MG63 (cell line): ENCODE measurements at regions not wholly inside any gene's neighbourhood (a gene's known extent, or its start where the extent isn't known, plus 50 kb on each side); places are given as distances from the start of the nearest gene placed in this dataset.

ENCODE experiments used
- DNase-seq: peaks from one replicate; pipeline ENCODE4 v3.0.0-alpha.2; 2020
- H3K27me3 ChIP-seq: fragments of 250-450 bp; sonication (Bioruptor Pico); 2 replicates; pipeline ENCODE4 v1.5.1; 2020; ENCODE audit warnings: mild to moderate bottlenecking, moderate library complexity
- H3K36me3 ChIP-seq: fragments of 250-450 bp; sonication (Bioruptor Pico); 2 replicates; pipeline ENCODE4 v1.5.1; 2020; ENCODE audit warnings: mild to moderate bottlenecking, moderate library complexity
- H3K4me3 ChIP-seq: fragments of 250-450 bp; sonication (Bioruptor Pico); 2 replicates; pipeline ENCODE4 v1.5.1; 2020; ENCODE audit warnings: mild to moderate bottlenecking, moderate library complexity
- H3K9me3 ChIP-seq: fragments of 250-450 bp; sonication (Bioruptor Pico); 2 replicates; pipeline ENCODE4 v1.5.1; 2020; ENCODE audit warnings: mild to moderate bottlenecking, moderate library complexity

DNA sequence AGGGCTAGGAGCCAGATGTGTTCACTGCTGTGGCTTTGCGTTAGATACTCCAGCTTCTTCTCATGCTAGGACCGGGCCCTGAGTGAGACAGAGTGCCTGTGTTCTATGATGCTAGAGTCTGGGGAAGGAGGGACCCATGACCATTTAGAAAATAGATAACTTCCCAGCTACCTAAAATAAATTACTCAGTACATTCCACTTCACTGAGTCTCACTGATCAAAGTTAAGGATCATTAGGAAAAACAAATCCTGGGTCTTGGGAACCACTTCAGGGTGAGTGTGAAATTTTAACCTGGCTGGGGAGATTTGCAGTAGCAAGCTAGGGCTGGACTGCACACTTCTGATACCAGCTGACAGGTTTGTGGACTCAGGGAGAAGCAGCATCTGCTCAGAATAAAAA lies 138.1 kb downstream of the EMX2 start:
- Histone ChIP-seq H3K4me3 (no peak overlapping the region), H3K36me3 (no peaks in the 10 kb centered on the region), H3K9me3 (no peaks in the 10 kb centered on the region), H3K27me3 (no peaks in the 10 kb centered on the region)
- DNase-seq: no peak

GRCh38 chr10:117681104-117681503 lies 138.6 kb downstream of the EMX2 start:
- H3K27me3 ChIP-seq: no peaks in the 10 kb centered on the region

GRCh38 chr10:117684046-117684610 lies 141.6 kb downstream of the EMX2 start:
- H3K9me3 ChIP-seq: no peaks in the 10 kb centered on the region
- no peak overlapping the region for H3K4me3 ChIP-seq
- no peaks in the 10 kb centered on the region for H3K27me3 ChIP-seq
- DNase-seq: no peak
- H3K36me3 ChIP-seq: no peaks in the 10 kb centered on the region

More at GRCh38 chr10:117681104-117681503, 138.6 kb downstream of the EMX2 start:
- no peak for DNase-seq
- no peak overlapping the region for H3K4me3 ChIP-seq
- H3K9me3 ChIP-seq: no peaks in the 10 kb centered on the region
- H3K36me3 ChIP-seq: no peaks in the 10 kb centered on the region

DNA sequence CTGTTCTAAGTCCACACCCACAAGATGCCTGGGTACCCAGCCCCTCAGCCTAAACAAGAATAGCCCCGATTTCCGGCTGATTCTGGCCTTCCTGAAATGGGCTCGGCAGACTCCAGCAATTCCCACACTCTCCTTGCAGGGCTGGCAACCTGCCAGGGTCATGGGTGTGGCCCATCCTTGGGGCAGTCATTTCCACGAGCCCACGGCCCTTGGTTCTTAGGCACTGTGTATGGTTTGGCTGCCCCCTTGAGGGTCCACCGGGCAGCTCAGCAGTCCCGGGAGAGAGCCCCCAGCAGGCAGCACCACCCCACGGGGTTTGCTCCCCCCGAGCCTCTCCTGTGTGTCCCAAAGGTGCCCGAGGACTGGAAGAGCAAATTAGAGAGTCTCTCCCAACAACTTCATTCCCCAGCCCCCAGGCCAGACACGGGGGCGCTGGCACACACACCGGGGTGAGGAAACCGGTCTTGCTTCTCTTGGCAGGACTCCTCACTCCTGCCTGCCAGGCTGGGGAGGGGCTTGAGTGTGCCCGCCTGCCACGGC lies 142.2 kb downstream of the EMX2 start:
- peak; percentile 57 for DNase-seq
- H3K27me3 ChIP-seq: no peaks in the 10 kb centered on the region
- no peak overlapping the region for H3K4me3 ChIP-seq
- no peaks in the 10 kb centered on the region for H3K36me3 ChIP-seq
- no peaks in the 10 kb centered on the region for H3K9me3 ChIP-seq

DNA sequence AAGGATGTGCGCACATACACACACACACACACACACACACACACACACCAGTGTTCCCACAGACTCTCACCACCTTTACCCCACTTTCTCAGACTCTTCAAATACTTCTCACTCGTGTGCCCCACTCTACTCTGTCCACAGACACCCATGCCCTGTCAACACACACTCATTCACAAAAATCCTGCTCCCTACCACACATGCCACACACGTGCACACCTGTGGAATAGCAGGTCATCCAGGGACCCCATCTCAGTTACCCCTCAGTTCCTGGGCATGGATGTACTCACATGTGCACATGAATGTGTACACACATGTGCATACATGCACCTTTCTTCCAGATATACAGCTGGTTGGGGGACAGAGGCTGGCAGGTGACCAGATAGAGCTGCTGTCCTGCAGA lies 142.9 kb downstream of the EMX2 start:
- no peak for DNase-seq
- Histone ChIP-seq H3K36me3 (no peaks in the 10 kb centered on the region), H3K27me3 (no peaks in the 10 kb centered on the region), H3K4me3 (no peak overlapping the region), H3K9me3 (no peaks in the 10 kb centered on the region)

- no peak for DNase-seq
- no peak overlapping the region for H3K4me3 ChIP-seq
- no peaks in the 10 kb centered on the region for H3K27me3 ChIP-seq
- H3K36me3 ChIP-seq: no peaks in the 10 kb centered on the region
- no peaks in the 10 kb centered on the region for H3K9me3 ChIP-seq
These were observed 144.1 kb downstream of the EMX2 start for GRCh38 chr10:117686606-117687005.

- Histone ChIP-seq H3K9me3 (no peaks in the 10 kb centered on the region), H3K4me3 (no peak overlapping the region), H3K27me3 (no peaks in the 10 kb centered on the region), H3K36me3 (no peaks in the 10 kb centered on the region)
- no peak for DNase-seq
These were observed 145.8 kb downstream of the EMX2 start for GRCh38 chr10:117688358-117688757.

DNA sequence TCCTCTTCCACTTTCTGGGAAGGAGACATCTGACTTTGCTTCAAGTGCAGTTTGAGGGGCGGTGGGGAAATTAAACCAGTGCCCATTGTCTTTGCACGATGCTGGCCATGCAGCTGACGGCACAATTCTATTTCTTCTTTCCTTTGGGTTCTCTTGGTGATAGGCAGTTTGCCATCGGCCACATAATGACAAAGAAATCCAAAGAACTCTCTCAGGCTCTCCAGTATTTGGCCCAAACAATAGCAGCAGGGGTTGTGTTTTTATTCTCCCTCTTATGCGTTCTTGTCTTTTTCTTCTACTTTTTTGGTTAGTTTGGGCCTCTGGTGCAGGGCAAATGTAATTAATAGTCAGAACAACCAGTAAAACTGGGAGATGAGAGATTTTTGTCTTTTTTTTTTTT lies 147.0 kb downstream of the EMX2 start:
- Histone ChIP-seq H3K9me3 (no peaks in the 10 kb centered on the region), H3K27me3 (no peaks in the 10 kb centered on the region), H3K36me3 (no peaks in the 10 kb centered on the region), H3K4me3 (no peak overlapping the region)
- no peak for DNase-seq

DNA sequence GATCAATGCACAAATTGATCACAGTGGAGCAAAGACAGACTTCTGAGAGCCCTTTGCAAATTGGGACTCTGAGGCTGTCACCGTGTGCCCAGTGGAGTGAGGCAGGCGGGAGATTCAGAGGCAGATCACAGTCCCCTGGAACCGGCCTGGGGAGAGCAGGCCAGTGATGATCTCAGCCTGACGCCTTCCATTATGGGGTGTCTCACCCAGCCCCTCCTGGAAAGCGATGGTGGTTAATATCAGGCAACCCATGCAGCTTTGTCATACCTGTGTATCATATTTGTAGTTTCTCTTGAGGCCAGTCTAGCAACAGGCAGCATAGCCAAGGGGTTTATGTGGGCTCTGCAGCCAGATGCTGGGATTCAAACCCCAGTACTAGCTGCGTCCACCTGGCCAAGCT lies 147.8 kb downstream of the EMX2 start:
- H3K9me3 ChIP-seq: no peaks in the 10 kb centered on the region
- no peak overlapping the region for H3K4me3 ChIP-seq
- no peaks in the 10 kb centered on the region for H3K27me3 ChIP-seq
- DNase-seq: no peak
- H3K36me3 ChIP-seq: no peaks in the 10 kb centered on the region

- H3K9me3 ChIP-seq: no peaks in the 10 kb centered on the region
- H3K27me3 ChIP-seq: no peaks in the 10 kb centered on the region
- no peaks in the 10 kb centered on the region for H3K36me3 ChIP-seq
- H3K4me3 ChIP-seq: no peak overlapping the region
- no peak for DNase-seq
These were observed 151.6 kb downstream of the EMX2 start for GRCh38 chr10:117694190-117694589.

- no peak for DNase-seq
- Histone ChIP-seq H3K36me3 (no peaks in the 10 kb centered on the region), H3K9me3 (no peaks in the 10 kb centered on the region), H3K4me3 (no peak overlapping the region), H3K27me3 (no peaks in the 10 kb centered on the region)
These were observed 154.9 kb downstream of the EMX2 start for GRCh38 chr10:117697402-117697801.

GRCh38 chr10:117698809-117699208 lies 156.3 kb downstream of the EMX2 start:
- no peaks in the 10 kb centered on the region for H3K9me3 ChIP-seq
- H3K36me3 ChIP-seq: no peaks in the 10 kb centered on the region
- H3K27me3 ChIP-seq: no peaks in the 10 kb centered on the region
- no peak overlapping the region for H3K4me3 ChIP-seq
- DNase-seq: no peak

DNA sequence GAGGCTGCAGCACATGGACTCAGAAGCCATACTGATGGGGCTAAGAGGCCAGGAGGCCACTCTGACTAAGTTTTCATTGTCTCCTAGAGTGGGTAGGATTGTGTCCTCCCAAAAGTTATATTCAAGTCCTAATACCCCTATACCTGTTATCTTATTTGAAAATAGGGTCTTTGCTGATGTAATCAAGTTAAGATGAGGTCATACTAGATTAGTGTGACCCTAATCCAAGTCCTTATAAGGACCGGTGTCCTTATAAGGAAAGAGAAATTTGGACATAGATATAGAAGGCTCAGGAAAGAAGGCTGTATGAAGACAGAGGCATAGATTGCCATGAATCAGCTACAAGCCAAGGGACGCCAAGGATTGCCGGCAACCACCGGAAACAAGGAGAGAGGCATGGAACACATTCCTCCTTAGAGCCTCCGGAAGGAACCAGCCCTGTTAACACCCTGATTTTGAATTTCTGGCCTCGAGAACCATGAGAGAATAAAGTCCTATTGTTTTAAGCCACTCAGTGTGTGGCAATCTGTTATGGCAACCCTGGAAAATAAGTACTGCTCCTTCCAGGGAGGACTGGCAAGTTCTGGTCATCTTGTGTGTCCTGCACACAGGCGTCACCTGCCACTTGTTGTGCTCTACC lies 157.0 kb downstream of the EMX2 start:
- Histone ChIP-seq H3K36me3 (no peaks in the 10 kb centered on the region), H3K27me3 (no peaks in the 10 kb centered on the region), H3K9me3 (no peaks in the 10 kb centered on the region), H3K4me3 (no peak overlapping the region)
- peak; percentile 66 for DNase-seq

DNA sequence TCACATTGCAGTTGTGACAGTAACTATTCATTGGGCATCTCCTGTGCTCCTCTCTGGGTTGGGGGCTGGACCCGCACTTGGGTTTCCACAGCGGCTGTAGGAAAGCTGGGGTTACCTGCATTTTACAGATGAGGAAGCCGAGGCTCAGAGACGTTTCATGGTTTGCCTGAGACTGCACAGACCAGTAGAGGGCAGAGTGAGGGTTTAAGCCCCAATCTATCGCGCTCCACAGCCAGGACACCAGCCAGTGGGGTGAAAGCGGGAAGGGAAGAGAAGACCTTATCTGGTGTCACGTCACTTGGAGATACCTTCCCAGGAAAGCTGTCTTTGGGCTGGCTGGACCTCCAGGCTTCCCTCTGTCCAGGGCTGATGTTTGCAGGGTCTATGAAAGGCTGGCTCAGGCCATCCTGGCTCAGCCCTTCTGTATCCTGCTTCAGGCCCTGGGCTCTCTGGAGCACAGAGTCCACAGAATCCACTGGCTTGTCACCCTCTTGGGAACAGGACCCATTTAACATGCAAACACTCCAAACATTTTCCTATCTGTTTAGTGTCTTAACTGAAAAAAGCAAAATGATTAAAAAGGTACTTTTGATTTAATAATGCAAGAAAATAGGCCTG lies 167.7 kb downstream of the EMX2 start:
- H3K4me3 ChIP-seq: no peak overlapping the region
- H3K36me3 ChIP-seq: no peaks in the 10 kb centered on the region
- DNase-seq: no peak
- no peaks in the 10 kb centered on the region for H3K9me3 ChIP-seq
- H3K27me3 ChIP-seq: no peaks in the 10 kb centered on the region

DNA sequence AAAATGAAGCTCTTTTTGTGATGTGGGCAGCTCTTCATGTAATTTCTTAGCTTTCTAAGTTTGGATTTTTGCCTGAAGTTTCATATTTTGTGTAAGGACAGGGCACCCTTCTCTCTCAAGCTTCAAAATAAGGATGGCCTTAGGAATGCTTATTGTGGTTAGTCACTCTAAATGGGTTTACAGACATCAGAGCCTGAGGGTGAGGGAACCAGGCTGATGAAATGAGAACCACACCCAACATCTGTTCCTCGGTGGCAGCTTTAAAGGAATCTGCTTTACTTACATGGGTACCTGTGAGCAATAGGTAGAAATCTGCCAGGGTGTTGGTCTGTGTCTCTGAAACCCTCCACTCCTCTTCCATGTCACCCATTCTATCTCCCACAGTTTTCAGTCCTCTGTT lies 174.3 kb downstream of the EMX2 start:
- no peak for DNase-seq
- no peak overlapping the region for H3K4me3 ChIP-seq
- no peaks in the 10 kb centered on the region for H3K9me3 ChIP-seq
- no peaks in the 10 kb centered on the region for H3K27me3 ChIP-seq
- H3K36me3 ChIP-seq: no peaks in the 10 kb centered on the region

DNA sequence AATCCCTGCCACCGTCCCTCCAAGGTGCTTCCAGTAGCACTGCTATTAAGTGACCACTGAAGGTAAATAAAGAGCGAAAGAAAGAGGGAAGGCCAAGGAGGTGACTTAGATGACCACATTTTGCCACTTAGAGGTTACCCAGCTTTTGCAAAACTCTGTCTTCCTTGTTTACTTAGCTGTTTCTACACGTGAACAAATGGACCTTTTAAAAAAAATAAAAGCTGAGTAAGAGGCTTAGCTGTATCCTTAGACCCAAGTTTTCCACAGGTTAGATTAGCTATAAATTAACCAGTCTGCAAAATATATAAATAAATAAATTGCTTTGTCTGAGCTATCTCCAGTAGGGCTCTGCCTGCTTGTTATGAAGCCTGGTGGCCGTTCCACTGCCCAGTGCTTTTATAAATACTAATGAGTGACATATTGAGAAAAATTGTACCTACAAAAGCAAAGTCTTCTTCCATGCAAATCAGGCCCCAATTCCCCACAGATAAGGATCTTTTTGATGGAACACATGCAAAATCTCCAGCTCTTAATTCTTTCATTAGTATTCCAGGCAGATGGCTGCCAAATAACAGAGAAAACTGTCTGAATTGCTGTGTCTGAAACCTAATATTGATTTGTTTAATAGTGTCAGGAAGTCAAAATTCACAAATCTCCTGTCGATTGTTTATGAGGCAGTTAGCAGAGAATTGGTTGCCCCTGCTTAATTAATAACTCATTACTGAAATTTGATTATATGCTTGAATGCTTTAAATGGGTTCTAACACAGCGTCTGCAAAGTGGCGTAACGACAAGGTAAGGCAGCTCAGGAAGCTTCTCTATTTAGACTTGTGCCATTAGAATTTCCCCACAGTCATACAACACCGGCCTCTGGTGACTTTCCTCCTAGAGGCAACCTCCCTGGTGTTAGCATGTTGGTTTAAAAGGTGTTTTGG lies 176.7 kb downstream of the EMX2 start:
- no peaks in the 10 kb centered on the region for H3K36me3 ChIP-seq
- H3K4me3 ChIP-seq: no peak overlapping the region
- no peak for DNase-seq
- H3K27me3 ChIP-seq: no peaks in the 10 kb centered on the region
- H3K9me3 ChIP-seq: no peaks in the 10 kb centered on the region
